ENCODE measurements at regions not wholly inside any gene's neighbourhood (a gene's known extent, or its start where the extent isn't known, plus 50 kb on each side); places are given as distances from the start of the nearest gene placed in this dataset.

DNA sequence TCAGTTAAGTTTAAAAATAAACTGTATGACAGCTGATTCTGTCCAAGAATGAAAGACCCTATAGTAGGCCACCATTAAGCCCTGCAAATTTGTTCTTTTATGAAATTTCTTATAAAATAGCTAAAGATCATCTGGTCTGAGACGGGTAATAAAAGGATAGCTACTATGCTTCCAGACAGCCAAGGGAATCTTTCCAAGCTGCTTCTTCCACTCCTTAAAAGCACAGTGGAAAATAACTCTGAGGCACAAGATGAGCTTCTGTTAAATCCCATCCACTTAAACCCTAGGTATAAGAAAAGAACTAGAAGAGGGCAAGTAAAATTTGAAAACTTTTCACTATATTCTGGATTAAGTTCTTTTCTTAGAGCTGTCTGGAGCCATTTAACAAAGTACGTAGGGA lies 194.3 kb downstream of the CAPZA3 start:
- H2BK20ac ChIP-seq (ENCODE audit: low read depth, low read length) = no peak overlapping the region
- in situ Hi-C loops (cut with MboI; ENCODE audit: low sequenced_read_pairs) (no loop called here), intact Hi-C loops (cut with micrococcal nuclease) (no loop called here), dilution Hi-C loops (cut with HindIII; ENCODE audit: low sequenced_read_pairs, unreplicated experiment) (no loop called here)
- no peak overlapping the region for H3K23ac ChIP-seq (ENCODE audit: low read depth, low read length)
- H3K56ac ChIP-seq (ENCODE audit: extremely low read depth, insufficient read depth, low read length) = no peak overlapping the region
- H2BK15ac ChIP-seq (ENCODE audit: low read depth, low read length) = no peak overlapping the region
- no peak for DNase-seq
- H3K4me2 ChIP-seq (ENCODE audit: low read depth, low read length) = no peak overlapping the region
- H4K5ac ChIP-seq (ENCODE audit: low read depth, low read length) = no peak overlapping the region
- no peak overlapping the region for H2BK120ac ChIP-seq (ENCODE audit: low read depth, low read length)
- no peak overlapping the region for H3K27ac ChIP-seq (ENCODE audit: insufficient read depth, low read length)
- H4K91ac ChIP-seq (ENCODE audit: insufficient read depth, low read depth, low read length) = no peak overlapping the region
- H3K14ac ChIP-seq (replicated peaks; ENCODE audit: low read depth, low read length) = no peak overlapping the region
- BruUV-seq (replicated peaks) = no TSS peak
- no peak overlapping the region for H3K4me3 ChIP-seq (ENCODE audit: insufficient read depth, low read depth, low read length)
- H3K36me3 ChIP-seq (ENCODE audit: control insufficient read depth, insufficient read depth, low read length) = no peaks in the 10 kb centered on the region
- ChIA-PET CTCF (interaction anchor here (0.6 kb wide), 1 partner anchor 25 kb away, joined by 5 read pairs; no protein-coding TSS in a partner anchor), POLR2A (ENCODE audit: unreplicated experiment) (no interaction called here)
- H2AFZ ChIP-seq (replicated peaks; ENCODE audit: low read length, poor library complexity) = no peak overlapping the region
- H4K20me1 ChIP-seq (ENCODE audit: insufficient read depth, low read length) = no peaks in the 10 kb centered on the region
- H3K79me1 ChIP-seq (ENCODE audit: low read depth in 1 of 2, low read length in 2 of 2) = no peaks in the 10 kb centered on the region
- no peak overlapping the region for H2BK5ac ChIP-seq (ENCODE audit: low read depth, low read length, poor library complexity, severe bottlenecking)
- no peaks in the 10 kb centered on the region for H3K9me1 ChIP-seq (ENCODE audit: insufficient read depth, low read length)
- TF ChIP-seq, protein P1, sequence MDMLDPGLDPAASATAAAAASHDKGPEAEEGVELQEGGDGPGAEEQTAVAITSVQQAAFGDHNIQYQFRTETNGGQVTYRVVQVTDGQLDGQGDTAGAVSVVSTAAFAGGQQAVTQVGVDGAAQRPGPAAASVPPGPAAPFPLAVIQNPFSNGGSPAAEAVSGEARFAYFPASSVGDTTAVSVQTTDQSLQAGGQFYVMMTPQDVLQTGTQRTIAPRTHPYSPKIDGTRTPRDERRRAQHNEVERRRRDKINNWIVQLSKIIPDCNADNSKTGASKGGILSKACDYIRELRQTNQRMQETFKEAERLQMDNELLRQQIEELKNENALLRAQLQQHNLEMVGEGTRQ (IDR thresholded peaks at IDR 0.05; ENCODE audit: low read depth, low read length) = no peak
- TF ChIP-seq, protein P2, sequence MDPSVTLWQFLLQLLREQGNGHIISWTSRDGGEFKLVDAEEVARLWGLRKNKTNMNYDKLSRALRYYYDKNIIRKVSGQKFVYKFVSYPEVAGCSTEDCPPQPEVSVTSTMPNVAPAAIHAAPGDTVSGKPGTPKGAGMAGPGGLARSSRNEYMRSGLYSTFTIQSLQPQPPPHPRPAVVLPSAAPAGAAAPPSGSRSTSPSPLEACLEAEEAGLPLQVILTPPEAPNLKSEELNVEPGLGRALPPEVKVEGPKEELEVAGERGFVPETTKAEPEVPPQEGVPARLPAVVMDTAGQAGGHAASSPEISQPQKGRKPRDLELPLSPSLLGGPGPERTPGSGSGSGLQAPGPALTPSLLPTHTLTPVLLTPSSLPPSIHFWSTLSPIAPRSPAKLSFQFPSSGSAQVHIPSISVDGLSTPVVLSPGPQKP (IDR thresholded peaks at IDR 0.05; ENCODE audit: borderline replicate concordance, low read depth, low read length) = no peak
- H3K4ac ChIP-seq (ENCODE audit: low read depth, low read length) = no peak overlapping the region
- no peaks in the 10 kb centered on the region for H3K4me1 ChIP-seq (ENCODE audit: control insufficient read depth, insufficient read depth, low read length)
- no peak; the same call in 1 of the 2 replicates for ATAC-seq (ENCODE audit: low read depth)
- H3K18ac ChIP-seq (ENCODE audit: low read depth, low read length) = no peak overlapping the region
- no peak overlapping the region for H2AK5ac ChIP-seq (ENCODE audit: low read depth, low read length)
- no CpG with 5 or more reads among the region's 2 CpGs for WGBS, 2 experiments (ENCODE audit: extremely low coverage in 2 of 2, insufficient read length in 1 of 2)
- no peak overlapping the region for H3K9ac ChIP-seq (ENCODE audit: low read depth, low read length)
- no peak overlapping the region for H2AK9ac ChIP-seq (replicated peaks; ENCODE audit: low read depth, low read length, poor library complexity)
- no peaks in the 10 kb centered on the region; the same call in 1 of the 2 replicates for H3K27me3 ChIP-seq (ENCODE audit: control insufficient read depth, insufficient read depth, low read length)
- H4K8ac ChIP-seq (ENCODE audit: low read depth in 2 of 2, low read length in 2 of 2) = no peak overlapping the region
- H3K9me3 ChIP-seq (ENCODE audit: control insufficient read depth, insufficient read depth, low read length) = no peaks in the 10 kb centered on the region

Data from IMR-90 (cell line).